K562 (cell line): ENCODE measurements at regions not wholly inside any gene's neighbourhood (a gene's known extent, or its start where the extent isn't known, plus 50 kb on each side); places are given as distances from the start of the nearest gene placed in this dataset.

Source experiments
- AFF4 ChIP-seq: sonication (generic); formaldehyde crosslinking; IDR thresholded peaks from 2 replicates; pipeline ENCODE4 v1.8.0; 2023; ENCODE audit warnings: mild to moderate bottlenecking, missing genetic modification reagents
- BCLAF1 ChIP-seq, 2 experiments: fragments of 450-650 bp in 1 of 2; IDR thresholded peaks; 2 replicates each; pipeline ENCODE4 v1.6.1; 2011 to 2017; ENCODE audit warnings: low read depth in 2 of 2, antibody characterized with exemption in 1 of 2, borderline replicate concordance in 1 of 2, low read length in 1 of 2, mild to moderate bottlenecking in 1 of 2, mixed read lengths in 1 of 2; ENCODE audit not compliant: control insufficient read depth in 1 of 2
- CHD4 ChIP-seq: fragments of 200-600 bp; sonication (generic); IDR thresholded peaks from 3 replicates; pipeline ENCODE4 v1.6.1; 2012; ENCODE audit warnings: low read depth, mild to moderate bottlenecking, mixed read lengths, low read length, inconsistent platforms; ENCODE audit not compliant: insufficient read depth, insufficient replicate concordance, poor library complexity, severe bottlenecking
- CTCF ChIP-seq, 3 experiments: IDR thresholded peaks in 2 of 3; conservative IDR thresholded peaks in 1 of 3; 2 replicates each; pipeline ENCODE4 v1.5.1; 2011 to 2012; ENCODE audit warnings: low read length in 3 of 3, mild to moderate bottlenecking in 3 of 3, control low read depth in 2 of 3, improper control_type of control experiment in 1 of 3, inconsistent platforms in 1 of 3, low read depth in 1 of 3, mixed read lengths in 1 of 3, moderate library complexity in 1 of 3; ENCODE audit not compliant: insufficient read depth in 2 of 3
- EZH2 ChIP-seq: IDR thresholded peaks from 2 replicates; pipeline ENCODE4 v1.6.1; 2012; ENCODE audit warnings: low read depth, mild to moderate bottlenecking, inconsistent platforms, low read length, borderline replicate concordance
- HDAC2 ChIP-seq: fragments of 450-650 bp; IDR thresholded peaks from 2 replicates; pipeline ENCODE4 v1.6.1; 2016; ENCODE audit warnings: mild to moderate bottlenecking
- POLR2A ChIP-seq: fragments of 450-650 bp; conservative IDR thresholded peaks from 2 replicates; pipeline ENCODE4 v1.6.1; 2016
- POLR2AphosphoS5 ChIP-seq: IDR thresholded peaks from 2 replicates; pipeline ENCODE4 v1.6.1; 2011; ENCODE audit warnings: mild to moderate bottlenecking, low read depth, low read length, moderate library complexity; ENCODE audit not compliant: control insufficient read depth, insufficient read depth
- SAP30 ChIP-seq: fragments of 200-600 bp; sonication (generic); IDR thresholded peaks from 2 replicates; pipeline ENCODE4 v1.6.1; 2012; ENCODE audit warnings: borderline replicate concordance, low read depth, mild to moderate bottlenecking, moderate library complexity, low read length, control low read depth, inconsistent platforms; ENCODE audit not compliant: insufficient read depth, poor library complexity, severe bottlenecking
- SRSF1 ChIP-seq: fragments of 200-400 bp; formaldehyde crosslinking; IDR thresholded peaks from 2 replicates; pipeline ENCODE4 v1.6.1; 2017; ENCODE audit warnings: mild to moderate bottlenecking, low read depth, low read length, moderate library complexity
- TEAD4 ChIP-seq, 2 experiments: sonication (generic) in 1 of 2; formaldehyde crosslinking in 1 of 2; IDR thresholded peaks; 2 replicates each; pipeline versions ENCODE4 v1.6.1 to v1.8.0; 2012 to 2022; ENCODE audit warnings: borderline replicate concordance in 1 of 2, inconsistent platforms in 1 of 2, low read length in 1 of 2, mild to moderate bottlenecking in 1 of 2, missing genetic modification reagents in 1 of 2
- YY1 ChIP-seq, 3 experiments: IDR thresholded peaks; 2 replicates each; pipeline ENCODE4 v1.6.1; 2011; ENCODE audit warnings: low read length in 2 of 3, mild to moderate bottlenecking in 2 of 3, moderate library complexity in 2 of 3, borderline replicate concordance in 1 of 3, control low read depth in 1 of 3, low read depth in 1 of 3; ENCODE audit not compliant: insufficient read depth in 3 of 3, insufficient replicate concordance in 2 of 3, control insufficient read depth in 1 of 3, insufficient read length in 1 of 3; ENCODE audit errors: extremely low read depth in 1 of 3
- ZBTB7A ChIP-seq: IDR thresholded peaks from 2 replicates; pipeline ENCODE4 v1.6.1; 2011; ENCODE audit warnings: low read depth, mild to moderate bottlenecking, low read length, moderate library complexity, borderline replicate concordance; ENCODE audit not compliant: control insufficient read depth

- no peak for TF ChIP-seq EZH2
- no peak for TF ChIP-seq YY1 (IDR thresholded peaks at IDR 0.05; ENCODE audit: borderline replicate concordance in 1 of 3, control insufficient read depth in 1 of 3, extremely low read depth in 1 of 3, insufficient read depth in 3 of 3, insufficient read length in 1 of 3, insufficient replicate concordance in 2 of 3, low read depth in 1 of 3, low read length in 2 of 3)
- no peak for TF ChIP-seq POLR2AphosphoS5
- no peak for TF ChIP-seq ZBTB7A
- no peak for TF ChIP-seq POLR2A
- no peak for TF ChIP-seq HDAC2
- no peak for TF ChIP-seq AFF4 (CRISPR knock-in tag)
- no peak for TF ChIP-seq CTCF (IDR thresholded peaks at IDR 0.05 in 2 of 3, conservative IDR thresholded peaks at IDR 0.05 in 1 of 3; ENCODE audit: insufficient read depth in 2 of 3, low read depth in 1 of 3, low read length in 3 of 3)
- TF ChIP-seq CHD4 = no peak
- no peak for TF ChIP-seq SRSF1
- TF ChIP-seq BCLAF1 (IDR thresholded peaks at IDR 0.05; ENCODE audit: borderline replicate concordance in 1 of 2, control insufficient read depth in 1 of 2, low read depth in 2 of 2, low read length in 1 of 2) = no peak
- no peak for TF ChIP-seq TEAD4 (IDR thresholded peaks at IDR 0.05; ENCODE audit: low read length)
- TF ChIP-seq TEAD4 (CRISPR knock-in tag; IDR thresholded peaks at IDR 0.05; ENCODE audit: borderline replicate concordance) = no peak
- no peak for TF ChIP-seq SAP30
Observed at GRCh38 chr3:59284926-59285325, 235.1 kb upstream of the CFAP20DC start.
